HG02623 (cell line): ENCODE measurements at regions not wholly inside any gene's neighbourhood (a gene's known extent, or its start where the extent isn't known, plus 50 kb on each side); places are given as distances from the start of the nearest gene placed in this dataset.

Source experiments
- ATAC-seq: cut with Tn5 transposase; IDR thresholded peaks from one replicate; pipeline ENCODE4 v1.9.1; 2021; ENCODE audit warnings: moderate library complexity; ENCODE audit not compliant: unreplicated experiment

DNA sequence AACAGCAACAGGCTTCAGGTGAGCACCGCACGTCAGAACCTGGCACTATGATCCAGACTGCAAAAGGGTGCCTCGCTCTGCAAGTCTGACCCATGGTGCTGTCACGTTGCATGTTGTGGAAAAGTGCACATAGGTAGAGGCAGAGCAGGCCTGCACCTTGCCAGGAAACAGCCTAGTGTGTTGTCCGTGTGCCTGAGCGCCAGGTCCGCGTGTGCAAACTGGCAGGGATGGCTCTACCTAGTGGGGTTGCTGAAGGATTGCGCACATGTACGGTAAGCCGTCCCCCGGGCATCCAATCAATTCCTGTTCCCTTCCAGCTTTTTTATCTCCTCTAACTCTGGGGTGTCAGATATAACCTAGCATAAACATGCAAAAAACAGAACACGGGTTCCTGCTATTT is 219.5 kb downstream of the NXNL2 start:
- no peak for ATAC-seq

DNA sequence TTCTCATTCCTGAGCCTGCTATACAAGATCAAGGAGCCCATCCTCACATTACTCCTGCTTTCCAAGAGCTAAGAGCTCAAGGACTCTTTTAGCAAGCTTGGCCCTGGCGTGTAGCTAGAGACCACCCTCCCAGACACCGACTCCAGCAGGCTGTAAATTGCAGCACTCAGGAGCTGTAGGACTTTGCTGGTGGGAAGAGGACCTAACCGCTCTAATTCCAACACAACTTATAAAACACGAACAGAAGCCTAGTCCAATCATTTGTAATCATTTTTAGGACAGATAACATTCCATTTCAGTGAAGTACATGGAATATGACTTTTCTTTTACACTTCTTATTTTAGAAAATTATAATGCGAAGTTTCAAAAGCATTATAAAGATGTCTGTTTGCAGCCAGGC is 219.9 kb downstream of the NXNL2 start:
- no peak for ATAC-seq

DNA sequence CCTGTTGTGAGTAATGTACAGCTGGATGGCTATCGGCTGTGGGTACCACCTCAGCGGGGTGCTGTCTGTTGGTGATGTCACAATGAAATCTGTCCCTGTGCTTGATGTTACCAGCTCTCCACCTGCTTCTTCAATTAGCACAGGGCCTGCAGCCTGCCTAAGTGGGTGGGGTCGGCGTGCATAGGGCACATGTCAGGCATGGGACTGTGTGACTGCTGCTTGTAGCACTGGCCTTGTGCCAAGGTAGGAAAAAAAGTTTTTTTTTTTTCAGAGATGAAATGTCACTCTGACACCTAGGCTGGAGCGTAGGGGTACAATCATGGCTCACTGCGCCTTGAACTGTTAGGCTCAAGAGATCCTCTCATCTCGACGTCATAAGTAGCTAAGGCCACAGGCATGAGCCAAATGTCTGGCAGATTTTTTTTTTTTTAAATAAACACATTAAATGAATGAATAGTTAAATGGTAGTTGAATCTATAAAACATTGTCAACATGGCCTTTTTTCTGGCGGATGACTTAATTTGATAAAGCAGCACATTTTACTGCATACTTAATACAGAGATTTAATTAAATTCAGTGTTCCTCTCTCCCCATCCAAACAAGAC is 222.5 kb downstream of the NXNL2 start:
- no peak for ATAC-seq

DNA sequence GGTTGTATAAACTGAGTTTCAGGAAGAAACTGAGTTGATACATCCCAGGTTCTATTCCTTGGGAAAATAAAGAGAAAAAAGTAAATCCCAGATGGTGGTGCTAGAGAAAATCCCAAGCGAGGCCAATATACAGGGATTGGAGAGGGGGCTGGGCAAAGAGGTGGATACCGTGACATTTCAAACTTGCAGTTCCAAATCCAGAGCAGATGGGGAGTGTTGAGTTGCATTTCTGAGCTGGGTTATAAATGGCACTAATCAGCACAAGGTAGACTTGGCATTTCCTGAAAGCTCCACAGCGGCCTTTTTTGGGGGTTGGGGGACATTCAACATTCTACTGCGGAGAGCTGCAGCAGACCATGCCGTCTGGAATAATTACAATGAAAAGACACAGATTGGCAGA is 224.4 kb downstream of the NXNL2 start:
- no peak for ATAC-seq

DNA sequence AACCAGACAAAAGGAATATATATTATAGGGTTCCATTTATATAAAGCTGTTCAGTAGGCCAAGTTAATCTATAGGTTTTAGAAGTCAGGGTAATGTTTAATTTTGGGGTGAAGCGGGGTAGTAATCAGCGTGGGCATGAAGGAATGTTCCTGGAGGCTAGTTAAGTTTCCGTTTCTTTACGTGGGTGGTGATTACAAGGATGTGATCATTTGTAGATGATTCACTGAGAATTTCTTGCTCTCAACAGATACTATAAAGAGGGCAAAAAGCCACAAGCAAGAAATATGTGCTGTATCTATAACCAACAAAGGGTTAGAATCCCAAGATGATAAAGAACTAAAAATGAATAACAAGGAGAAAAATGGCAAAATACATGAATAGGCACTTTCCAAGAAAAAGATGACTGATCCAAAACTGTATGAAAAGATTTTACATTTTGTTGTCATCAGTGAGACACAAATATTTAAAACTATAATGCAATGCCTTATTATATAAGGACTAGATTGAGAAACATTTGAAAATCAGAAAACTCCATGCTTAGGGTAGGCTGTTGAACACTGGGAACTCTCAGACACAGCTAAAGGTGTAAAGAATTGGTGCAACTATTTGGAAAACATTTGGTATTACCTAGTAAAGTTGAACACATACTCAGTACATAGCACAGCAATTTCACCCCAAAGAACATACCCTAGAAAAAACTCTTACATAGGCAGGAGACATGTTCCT is 224.3 kb upstream of the S1PR3 start:
- no peak for ATAC-seq

DNA sequence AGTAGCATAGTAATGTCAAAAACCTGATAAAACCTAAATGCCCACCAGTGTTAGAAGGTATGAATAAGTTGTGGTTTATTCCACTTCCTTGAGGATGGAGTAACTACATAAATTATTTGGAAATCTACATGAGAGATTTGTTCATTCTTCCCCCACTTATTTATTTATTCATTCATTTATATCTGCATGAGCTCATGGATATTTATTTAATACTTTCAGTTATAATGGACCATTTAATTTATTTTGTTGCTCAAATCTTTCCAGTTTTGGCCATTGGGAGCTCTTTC is 223.8 kb upstream of the S1PR3 start:
- no peak for ATAC-seq

DNA sequence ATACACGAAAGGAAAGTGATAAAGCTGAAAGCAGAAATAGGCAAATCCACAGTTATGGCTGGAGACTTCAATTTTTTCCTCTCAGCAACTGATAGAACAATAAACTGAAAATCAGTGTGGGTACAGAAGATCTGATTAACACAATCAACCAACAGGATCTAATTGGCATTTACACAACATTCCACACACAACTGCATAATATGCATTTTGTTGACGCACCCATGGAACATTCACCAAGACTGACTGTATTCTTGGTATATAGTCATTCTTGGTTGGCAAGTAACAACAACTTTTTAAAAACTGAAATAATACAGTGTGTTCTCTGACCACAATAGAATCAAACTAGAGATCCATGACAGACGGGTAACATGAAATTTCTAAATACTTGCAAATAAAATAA is 218.7 kb upstream of the S1PR3 start:
- ATAC-seq: no peak

DNA sequence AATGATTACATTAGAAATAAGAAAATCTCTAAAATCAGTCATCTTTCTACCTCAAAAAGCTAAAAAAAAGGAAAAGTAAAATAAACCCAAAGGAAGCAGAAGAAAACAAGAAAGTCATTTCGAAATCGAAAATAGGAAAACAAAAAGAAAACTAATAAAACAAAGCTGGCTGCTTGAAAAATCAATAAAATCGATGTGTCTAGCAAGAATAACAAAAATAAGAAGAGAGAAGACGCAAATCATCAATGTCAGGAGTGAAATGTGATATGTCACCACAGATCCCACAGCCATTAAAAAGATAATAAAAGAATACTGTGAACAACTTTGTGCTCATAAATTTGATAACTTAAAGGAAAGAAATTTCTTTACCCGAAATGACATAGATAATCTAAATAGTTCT is 218.1 kb upstream of the S1PR3 start:
- ATAC-seq: no peak

DNA sequence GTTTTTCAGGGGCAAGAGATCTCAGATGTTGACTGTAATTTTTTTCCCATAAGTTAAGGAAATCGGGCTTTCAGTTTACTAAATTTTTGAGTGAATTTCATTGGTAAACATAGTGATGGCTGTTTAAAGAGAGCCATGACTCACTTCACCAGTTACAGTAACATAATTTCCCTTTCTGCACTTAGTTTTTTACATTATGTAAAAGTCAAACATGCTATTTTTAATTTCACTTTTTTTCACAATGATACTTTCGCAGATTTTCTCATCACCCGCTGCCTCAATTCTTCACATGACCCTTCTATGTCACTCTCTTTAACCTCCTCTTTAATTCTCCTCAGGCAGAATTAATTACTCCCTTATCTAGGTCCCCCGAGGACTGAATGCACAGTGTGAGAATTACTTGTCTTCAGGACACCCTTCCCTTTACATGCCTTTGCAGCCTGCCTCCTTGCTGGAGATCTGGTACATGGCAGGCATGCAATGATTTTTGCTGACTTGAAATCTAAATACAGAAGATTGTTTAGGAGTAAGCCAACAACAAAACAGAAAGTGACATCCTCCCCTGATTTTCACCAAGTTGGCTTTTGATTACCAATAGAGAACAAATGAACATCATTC is 217.5 kb upstream of the S1PR3 start:
- no peak for ATAC-seq

DNA sequence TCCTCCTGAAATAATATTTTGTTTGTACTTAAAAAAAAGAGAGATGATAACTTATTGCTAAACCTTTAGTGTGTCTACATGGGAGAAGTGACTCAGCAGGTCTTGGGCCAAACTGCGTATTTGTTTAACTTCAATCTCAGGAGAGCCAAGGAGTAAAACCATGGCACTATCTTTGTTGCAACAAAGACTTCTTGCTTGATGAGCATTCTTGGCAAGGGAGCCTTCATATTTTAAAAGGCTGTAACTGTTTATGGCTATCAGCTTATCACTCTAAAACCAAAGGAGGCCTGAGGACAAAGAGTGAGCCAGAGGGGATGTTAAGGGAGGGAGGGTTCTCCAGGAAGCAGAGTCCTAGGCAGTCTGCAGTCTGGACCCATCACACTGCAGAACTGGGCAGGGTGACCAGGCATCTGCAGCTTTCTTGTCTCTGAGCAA is 216.2 kb upstream of the S1PR3 start:
- ATAC-seq: no peak

DNA sequence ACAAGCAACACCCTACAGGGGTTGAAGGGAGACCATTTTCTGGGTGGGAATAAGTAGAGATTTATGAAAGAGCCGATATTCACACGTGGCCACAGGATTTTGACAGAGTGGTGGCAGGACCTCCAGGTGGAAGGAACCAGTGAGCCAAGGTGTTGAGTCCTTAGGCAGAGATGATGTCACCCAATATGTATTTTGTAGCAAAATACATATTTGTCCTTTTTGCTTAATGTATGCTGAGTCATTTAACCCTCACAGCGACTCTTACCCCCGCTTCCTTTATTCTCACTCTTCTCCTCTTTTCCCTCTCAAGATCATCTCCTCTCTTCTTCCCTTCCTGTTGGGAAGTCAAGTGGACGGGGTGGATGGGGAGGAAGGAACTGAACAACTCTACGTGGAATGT is 215.7 kb upstream of the S1PR3 start:
- ATAC-seq: no peak

DNA sequence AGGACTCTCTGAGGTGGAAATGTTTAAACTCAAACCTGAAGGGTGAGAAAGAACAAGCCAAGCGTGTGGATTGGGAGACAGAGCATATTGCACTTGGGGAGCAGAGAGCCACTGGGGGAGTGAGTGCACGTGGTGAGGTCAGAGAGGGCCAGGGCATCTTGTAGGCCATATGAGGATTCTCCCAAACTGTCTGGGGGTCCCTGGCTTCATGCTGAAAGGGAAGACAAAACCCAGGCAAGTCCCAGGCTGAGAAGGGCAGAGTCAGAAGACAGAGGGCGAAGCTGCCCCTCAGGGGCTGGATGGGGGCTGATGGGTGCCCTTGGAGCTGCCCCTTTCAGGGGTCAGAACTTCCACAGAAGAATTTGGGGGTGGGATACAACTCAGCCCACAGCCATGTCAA is 215.3 kb upstream of the S1PR3 start:
- ATAC-seq: no peak

DNA sequence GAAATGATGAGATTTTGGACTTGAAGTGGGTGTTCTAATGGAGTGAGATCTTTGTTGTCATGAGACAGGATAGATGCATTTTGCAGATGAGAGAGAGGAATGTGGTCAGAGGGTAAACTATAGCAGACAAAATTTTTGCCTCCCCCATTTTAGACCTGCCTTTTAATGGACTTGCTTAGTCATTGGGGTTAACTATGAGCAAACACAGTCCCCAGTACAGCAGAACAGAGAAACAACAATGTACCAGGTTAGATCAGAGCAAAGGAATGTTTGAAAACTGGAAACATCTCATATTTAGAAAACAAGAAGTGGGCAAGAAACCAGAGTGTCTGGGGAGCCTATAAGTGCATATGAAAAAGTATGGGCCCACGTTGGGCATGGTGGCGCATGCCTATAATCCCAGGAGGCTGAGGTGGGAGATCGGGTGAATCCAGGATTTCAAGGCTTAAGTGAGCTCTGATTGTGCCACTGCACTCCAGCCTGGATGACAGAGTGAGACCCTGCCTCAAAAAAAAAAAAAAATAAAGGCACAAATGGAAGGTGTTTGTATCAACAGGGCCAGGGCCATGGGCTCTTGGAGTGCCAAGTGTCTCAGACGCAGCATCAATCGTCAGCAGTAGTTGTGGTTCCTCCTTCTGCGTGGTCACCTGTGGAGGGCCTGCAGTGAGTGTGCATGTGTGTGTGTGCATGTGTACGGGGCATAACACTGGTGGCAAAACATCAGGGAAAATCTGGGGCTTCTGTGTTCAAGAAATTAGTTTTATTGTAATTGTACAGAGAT is 214.4 kb upstream of the S1PR3 start:
- ATAC-seq: no peak

DNA sequence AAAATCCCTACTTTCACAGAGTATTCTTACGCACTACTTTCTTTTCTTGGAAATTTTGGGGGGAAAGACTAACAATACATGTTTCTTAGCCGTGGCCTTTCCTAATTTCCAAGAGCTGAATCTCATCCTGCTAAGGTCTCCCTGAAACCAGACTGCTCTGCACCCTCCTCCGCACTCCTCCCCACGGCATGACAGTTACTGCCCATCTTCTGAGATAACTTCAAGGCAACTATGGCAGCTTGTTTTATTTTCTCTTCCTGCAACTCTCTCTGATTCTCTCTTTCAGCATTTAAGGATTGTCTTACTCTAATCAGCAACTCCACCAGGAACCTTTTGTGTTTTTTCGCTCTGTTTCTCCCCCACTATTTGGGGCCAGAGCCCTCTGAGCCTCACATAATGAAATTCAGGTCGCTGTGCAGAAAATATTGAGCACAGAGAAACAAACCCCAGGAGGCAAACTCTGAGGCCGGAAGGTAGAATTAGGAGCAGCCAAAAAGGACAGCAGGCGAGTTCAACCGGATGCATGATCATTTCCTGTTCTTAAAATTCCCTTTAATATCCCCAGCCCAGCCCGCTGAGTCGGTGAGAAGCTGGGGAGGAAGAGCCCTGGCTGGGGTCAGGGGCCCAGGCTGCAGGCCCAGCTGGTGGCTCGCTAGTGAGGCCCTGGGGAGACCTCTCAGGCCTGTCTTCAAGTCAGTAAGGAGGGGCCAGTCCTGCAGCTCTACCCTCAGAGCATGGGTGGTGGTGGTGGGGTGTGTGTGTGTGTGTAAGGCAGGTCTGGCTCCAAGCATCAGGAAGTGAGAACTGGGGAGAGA is 213.6 kb upstream of the S1PR3 start:
- ATAC-seq: no peak

DNA sequence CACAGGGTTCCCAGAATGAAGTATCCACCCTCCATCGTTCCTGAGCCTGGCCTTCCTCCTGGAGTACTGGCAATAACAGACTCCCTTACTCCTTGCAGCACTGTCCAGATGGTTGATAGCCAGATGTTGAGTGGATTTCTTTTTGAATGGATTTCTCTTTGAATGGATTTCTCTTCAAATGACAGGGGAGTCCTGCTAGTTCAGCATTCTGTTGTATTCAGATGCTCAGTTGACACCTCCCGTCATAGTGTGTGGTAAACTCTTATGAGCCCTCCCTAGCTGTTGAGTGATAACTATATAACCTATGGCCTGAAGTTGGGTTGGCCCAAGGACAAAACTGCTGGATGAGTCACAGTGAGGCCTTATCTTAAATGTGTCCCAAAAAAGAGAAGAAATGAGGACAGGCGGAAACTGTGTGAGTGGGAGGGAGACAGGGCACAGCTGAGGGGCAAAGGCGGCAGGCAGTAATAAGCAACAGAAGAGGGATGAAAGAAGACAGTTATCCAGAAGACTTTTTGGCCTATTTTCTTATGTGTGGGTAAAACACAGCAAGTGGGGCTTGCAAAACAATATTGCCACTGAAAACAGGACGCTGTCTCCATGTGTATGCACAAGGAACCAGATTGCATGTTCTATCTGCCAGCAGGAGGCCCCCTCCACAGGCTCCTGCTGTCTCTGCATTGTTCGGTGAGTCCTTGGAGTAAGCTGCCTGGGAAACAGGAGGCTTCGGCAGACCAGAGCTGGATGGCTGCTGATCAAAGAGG is 209.5 kb upstream of the S1PR3 start:
- ATAC-seq: no peak

DNA sequence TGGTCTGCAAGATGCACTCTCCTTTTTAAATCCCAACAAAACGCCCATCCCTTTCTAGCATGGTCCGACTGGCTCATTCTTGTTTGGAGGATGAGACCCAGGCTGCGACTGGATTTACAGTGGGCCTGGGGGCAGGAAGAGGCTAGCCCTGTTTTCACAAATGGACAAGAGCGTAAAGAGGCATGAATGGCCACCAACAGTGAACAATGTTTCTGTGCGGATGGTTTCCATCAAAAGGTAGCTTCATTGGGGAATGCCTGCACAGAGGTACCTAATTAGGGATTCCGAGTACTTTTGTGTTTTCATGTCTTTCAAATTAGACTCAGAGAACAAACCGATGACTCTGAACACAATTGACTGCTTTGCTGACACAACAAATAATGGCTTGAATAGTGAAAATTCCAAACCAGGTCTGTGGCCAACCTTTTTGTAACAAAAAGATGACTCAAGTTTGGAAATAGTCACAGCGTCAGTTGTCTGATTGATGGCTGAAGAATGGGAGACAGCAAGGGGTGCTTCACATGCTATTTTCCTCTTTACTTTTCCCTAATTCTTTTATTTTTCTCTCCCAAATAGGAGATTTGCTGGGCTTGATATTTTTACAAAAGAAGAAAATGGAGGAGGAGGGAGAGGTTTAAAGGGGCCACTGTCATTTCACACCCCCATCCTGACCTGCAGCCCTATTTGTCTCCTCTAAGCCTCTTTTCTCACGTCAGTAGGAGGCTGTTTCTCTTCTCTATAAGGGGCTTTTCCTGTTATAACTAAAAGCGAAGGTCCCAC is 208.1 kb upstream of the S1PR3 start:
- ATAC-seq: no peak

DNA sequence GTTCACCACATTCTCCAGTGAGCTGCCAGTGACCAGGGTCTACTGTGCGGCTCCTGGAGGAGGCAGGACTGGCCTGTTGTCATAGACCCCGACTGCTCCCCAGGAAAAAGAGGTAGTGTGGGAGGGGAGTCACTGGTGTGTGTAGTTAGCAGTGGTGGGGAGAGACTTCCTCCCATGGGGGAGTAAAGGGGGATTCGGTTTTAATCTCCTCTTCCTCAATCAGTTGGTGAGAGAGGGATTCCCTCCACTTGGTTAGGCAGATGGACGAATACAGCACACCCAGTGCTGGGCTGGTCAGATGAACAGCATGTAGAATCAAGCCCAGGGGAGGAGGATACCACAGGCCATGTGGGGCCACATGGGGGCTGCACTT is 207.6 kb upstream of the S1PR3 start:
- no peak for ATAC-seq

DNA sequence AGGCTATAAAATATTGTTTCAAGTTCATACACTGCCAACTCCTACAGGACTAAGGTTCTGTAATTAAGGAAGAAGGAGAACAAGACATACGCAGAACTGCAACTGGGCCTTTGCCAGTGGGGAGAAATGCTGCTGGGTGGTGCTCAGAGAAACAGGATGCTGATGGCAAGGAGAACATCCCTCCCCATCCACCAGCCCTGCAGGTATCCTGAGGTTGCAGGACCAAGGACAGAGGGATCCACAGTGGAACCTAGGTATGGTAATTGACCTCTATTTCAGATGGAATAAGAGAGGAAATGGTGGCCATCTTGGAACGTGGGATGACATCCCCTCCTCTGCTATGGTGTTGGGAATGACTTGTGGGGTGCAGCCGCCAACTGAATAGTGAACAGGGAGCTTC is 206.3 kb upstream of the S1PR3 start:
- ATAC-seq: no peak

DNA sequence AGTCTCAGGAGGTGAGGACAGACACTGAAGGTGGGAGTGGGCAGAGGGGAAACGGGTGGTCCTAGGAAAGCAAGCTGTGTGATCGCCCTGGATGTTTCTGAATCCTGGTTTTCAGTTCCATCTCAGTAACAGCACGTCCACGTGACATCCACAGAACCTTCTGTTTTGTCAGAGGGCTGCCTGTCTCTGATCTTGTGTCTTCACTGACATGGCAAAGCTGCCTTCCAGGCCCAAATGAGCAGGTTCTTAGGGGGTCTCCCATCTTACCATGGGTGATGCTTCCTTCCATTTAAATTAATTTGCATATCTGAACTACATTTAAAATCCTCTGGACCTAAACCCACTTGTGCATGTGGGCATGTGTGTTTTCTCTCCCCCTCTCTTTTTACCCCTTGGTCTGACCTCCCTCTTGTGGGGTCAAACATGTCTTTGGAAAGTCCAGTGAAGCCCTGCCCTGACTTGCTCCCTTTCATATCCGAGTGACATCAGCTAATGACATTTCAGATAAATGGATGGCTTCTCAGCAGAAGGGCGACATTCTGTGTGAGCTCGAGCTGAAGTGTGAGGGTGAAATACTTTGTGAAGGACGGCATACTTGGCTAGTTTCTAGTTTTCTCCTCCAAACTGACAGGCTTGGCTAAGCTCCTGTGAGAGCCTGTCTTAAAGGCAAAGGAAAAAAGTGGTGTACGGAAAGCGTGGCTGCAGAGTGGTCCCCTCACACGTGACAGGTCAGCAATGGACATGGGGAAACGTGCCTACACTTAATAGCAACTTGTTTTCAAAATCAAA is 204.8 kb upstream of the S1PR3 start:
- no peak for ATAC-seq
